ENCODE measurements at regions not wholly inside any gene's neighbourhood (a gene's known extent, or its start where the extent isn't known, plus 50 kb on each side); places are given as distances from the start of the nearest gene placed in this dataset.
"Not testable (repeated sequence)": the region's sequence is repeated elsewhere in the genome, so short reads cannot be mapped to it uniquely, and the experiment has no call there.

GRCh38 chr3:75611724-75612460 is 52.2 kb upstream of the FRG2C start:
- DNase-seq = not testable (repeated sequence)

Measured in NCI-H1417 (cell line).